Prostate gland (tissue), 2 donors: ENCODE measurements at regions not wholly inside any gene's neighbourhood (a gene's known extent, or its start where the extent isn't known, plus 50 kb on each side); places are given as distances from the start of the nearest gene placed in this dataset.

ENCODE experiments used
- POLR2A ChIP-seq: fragments of 450-650 bp; IDR thresholded peaks from one replicate; pipeline ENCODE4 v1.6.1; 2016; ENCODE audit warnings: antibody characterized with exemption, mild to moderate bottlenecking
- POLR2AphosphoS5 ChIP-seq: sonication (generic); formaldehyde crosslinking; IDR thresholded peaks from one replicate; pipeline ENCODE4 v1.6.1; 2017; ENCODE audit warnings: antibody characterized with exemption
- TF ChIP-seq, protein P1 (sequence below), 4 experiments: fragments of 200-600 bp in 2 of 4; fragments of 450-650 bp in 2 of 4; sonication (generic) in 2 of 4; IDR thresholded peaks; 1 replicate in 3 of 4; 2 replicates in 1 of 4; pipeline ENCODE4 v1.5.1; 2016 to 2019; ENCODE audit warnings: antibody characterized with exemption in 4 of 4, mild to moderate bottlenecking in 2 of 4, moderate library complexity in 2 of 4

DNA sequence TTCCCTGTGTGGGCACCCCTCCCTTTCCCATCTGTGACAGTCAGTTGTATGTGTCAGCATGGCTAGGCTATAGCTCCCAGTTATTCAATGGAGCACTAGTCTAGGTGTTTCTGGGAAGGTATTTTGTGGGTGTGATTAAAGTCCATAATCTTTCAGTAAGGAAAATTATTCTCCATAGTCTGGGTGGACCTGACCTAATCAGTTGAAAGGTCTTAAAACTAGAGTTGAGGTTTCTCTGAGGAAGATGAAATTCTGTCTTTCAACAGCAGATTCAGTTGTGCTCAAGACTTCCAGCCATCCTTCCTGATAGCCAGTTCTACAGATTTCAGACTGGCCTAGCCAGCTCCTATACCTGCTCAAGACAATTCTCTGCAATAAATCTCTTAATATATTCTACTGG lies 284.6 kb upstream of the PROK2 start:
- TF ChIP-seq, protein P1, sequence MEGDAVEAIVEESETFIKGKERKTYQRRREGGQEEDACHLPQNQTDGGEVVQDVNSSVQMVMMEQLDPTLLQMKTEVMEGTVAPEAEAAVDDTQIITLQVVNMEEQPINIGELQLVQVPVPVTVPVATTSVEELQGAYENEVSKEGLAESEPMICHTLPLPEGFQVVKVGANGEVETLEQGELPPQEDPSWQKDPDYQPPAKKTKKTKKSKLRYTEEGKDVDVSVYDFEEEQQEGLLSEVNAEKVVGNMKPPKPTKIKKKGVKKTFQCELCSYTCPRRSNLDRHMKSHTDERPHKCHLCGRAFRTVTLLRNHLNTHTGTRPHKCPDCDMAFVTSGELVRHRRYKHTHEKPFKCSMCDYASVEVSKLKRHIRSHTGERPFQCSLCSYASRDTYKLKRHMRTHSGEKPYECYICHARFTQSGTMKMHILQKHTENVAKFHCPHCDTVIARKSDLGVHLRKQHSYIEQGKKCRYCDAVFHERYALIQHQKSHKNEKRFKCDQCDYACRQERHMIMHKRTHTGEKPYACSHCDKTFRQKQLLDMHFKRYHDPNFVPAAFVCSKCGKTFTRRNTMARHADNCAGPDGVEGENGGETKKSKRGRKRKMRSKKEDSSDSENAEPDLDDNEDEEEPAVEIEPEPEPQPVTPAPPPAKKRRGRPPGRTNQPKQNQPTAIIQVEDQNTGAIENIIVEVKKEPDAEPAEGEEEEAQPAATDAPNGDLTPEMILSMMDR (IDR thresholded peaks at IDR 0.05) = no peak
- TF ChIP-seq POLR2A = no peak
- TF ChIP-seq POLR2AphosphoS5 = no peak
